Left colon (tissue), 2 donors: ENCODE measurements at regions not wholly inside any gene's neighbourhood (a gene's known extent, or its start where the extent isn't known, plus 50 kb on each side); places are given as distances from the start of the nearest gene placed in this dataset.

ENCODE experiments used
- ATAC-seq: fragments of 200-7000 bp; cut with Tn5 transposase; one replicate; pipeline ENCODE4 v1.9.1; 2020; ENCODE audit warnings: mild to moderate bottlenecking, moderate library complexity
- DNase-seq, 2 donors: peaks; one replicate each; pipeline ENCODE4 v3.0.0-alpha.2; 2020
- intact Hi-C, 2 donors: fragments of 100-400 bp; cut with DNase I in 1 of 2; cut with micrococcal nuclease in 1 of 2; formaldehyde crosslinking; loops; one replicate each; pipeline versions ENCODE4 v1.11.2 to v1.14.0; 2022; cut with DNase I, micrococcal nuclease
- donor health status: DM: no; HTN: no; CAD: no.
- donor health status: DM: yes; HTN: yes; CAD: no.

- DNase-seq: no peak
- ATAC-seq: no peak
- intact Hi-C loops: no loop called here
These were observed 368.0 kb upstream of the RBFOX1 start for GRCh38 chr16:6964679-6965078.

GRCh38 chr16:6961704-6962103 lies 370.9 kb upstream of the RBFOX1 start:
- DNase-seq (no peak), ATAC-seq (no peak)
- intact Hi-C loops: no loop called here

GRCh38 chr16:6958184-6958583 lies 374.5 kb upstream of the RBFOX1 start:
- DNase-seq (no peak), ATAC-seq (no peak)
- intact Hi-C loops: no loop called here

DNA sequence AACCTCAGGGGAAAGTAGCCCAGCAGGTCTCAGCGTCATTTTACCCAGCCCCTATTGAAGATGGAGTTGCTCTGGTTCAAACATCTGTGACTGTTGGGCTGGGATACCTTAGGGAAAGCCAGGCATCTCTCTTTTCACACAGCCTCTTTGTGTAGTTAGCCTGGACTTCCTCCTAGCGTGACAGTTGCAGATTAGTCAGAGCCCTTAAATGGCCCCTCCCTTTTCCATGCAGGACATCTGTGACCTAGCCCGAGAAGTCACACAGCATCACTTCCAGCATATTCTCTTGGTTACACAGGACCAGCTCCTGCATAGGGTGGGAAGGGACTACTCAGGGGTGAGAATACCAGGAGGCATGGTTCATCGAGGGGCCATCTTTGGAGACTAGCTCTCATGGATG lies 375.0 kb upstream of the RBFOX1 start:
- ATAC-seq (no peak), DNase-seq (no peak)
- intact Hi-C loops: no loop called here

DNA sequence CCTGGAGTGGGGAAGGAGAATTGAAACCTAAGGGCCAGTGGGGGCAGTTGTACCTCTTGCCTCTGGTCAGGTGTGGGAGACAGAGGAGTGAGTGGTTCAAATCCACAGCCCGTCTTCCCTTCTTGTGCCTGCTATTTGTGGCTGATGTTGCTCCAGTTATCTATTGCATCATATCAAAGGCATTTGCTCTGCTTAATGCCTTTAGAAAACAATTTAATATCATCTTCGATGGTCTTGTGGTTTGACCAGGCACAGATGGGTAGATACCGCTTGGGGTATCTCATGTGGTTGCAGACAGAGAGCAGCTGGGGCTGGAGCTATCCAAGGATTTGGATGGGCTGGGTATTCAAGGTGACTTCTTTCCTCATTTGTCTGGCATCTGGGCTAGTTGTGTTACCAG lies 376.1 kb upstream of the RBFOX1 start:
- DNase-seq (no peak), ATAC-seq (no peak)
- intact Hi-C loops: no loop called here

GRCh38 chr16:6955303-6955702 lies 377.3 kb upstream of the RBFOX1 start:
- intact Hi-C loops: no loop called here
- ATAC-seq (no peak), DNase-seq (no peak)

DNA sequence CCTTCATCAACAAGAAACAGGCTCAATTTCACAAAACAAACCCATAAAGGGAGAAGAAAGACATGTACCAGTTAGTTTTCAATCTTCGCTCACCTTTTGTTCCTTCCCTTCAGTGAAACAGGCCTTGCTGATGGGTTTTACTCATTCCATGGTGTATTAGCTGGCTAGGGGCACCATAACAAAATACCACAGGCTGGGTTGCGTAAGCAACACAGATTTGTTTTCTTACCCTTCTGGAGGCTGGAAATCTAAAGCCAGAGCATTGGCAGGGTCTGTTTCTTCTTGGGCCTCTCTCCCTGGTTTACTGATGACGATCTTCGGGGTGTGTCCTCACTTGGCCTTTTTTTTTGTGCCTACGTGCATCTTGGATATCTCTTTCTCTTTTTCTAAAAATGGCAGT lies 383.4 kb upstream of the RBFOX1 start:
- ATAC-seq (no peak), DNase-seq (no peak)
- intact Hi-C loops: no loop called here

- ATAC-seq (no peak), DNase-seq (no peak)
- intact Hi-C loops: no loop called here
These were observed 385.4 kb upstream of the RBFOX1 start for GRCh38 chr16:6947291-6947690.

DNA sequence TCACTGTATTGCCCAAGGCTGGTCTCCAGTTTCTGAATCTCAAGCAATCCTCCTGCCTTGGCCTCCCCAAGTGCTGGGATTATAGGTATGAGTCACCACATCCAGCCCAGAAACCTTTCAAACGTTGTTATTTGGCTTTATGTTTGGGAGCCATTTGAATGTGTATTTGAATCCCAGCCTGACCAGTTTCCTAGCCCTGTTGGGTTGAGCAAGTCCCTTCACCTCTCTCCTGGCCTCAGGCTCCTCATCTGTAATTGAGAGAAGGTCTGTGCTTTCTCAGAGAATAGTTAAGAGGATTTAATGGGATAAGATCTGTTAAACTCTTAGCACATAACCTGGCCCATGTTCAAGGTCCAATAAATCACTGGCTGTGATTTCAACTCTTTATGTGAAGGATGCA lies 385.8 kb upstream of the RBFOX1 start:
- ATAC-seq: no peak
- intact Hi-C loops: no loop called here
- no peak for DNase-seq

DNA sequence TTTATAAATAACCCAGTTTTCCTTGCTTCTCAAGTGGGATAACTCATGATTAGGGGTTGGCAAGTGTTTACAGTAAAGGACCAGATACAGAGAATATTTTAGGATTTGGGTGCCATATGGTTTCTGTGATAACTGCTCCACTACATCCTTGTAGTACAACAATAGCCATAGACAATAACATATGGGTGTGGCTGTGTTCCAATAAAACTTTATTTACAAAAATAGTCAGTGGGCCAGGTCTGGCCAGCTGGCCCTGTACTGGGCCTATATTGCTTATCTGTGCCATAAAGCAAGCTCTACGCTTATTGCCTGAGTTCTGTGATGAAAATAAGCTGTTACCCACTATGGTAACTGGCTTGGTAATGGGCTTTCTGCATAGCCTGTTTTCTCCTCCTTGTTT lies 386.5 kb upstream of the RBFOX1 start:
- DNase-seq (no peak), ATAC-seq (no peak)
- intact Hi-C loops: no loop called here

DNA sequence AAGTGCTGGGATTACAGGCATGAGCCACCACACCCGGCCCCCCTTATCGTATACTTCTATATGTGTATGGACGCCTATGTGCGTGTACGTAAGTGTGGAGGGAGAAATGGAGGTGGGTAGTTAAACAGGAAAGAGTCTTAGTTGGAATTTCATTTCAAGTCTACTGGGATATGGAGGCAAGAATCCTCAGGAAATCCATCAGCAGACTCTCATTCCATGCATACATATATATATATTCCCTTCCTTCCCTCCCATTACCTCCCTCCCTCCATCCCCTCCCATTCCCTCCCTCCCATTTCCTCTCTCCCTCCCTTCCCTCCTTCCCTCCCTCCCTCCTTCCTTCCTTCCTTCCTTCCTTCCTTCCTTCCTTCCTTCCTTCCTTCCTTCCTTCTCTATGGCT lies 391.7 kb upstream of the RBFOX1 start:
- intact Hi-C loops: no loop called here
- no peak for ATAC-seq

DNA sequence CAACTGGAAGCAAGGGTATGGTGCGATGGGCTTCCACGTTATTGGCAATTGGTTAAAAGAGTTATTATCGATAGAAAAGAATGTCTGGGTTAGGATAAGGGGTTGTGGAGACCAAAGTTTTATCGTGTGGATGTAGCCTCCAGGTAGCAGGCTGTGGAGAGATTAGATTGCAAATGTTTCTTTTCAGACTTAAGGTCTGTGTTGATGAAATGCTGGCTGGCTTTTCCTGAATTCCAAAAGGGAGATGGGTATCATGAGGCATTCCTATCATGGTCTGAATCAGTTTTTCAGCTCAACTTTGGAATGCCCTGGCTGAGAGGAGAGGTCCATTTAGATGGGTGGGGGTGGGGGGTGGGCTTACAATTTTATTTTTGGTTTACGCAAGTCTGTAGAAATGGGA lies 395.0 kb upstream of the RBFOX1 start:
- DNase-seq (no peak), ATAC-seq (no peak)
- intact Hi-C loops: no loop called here

More for the DNA sequence above, 391.7 kb upstream of the RBFOX1 start:
- no peak for DNase-seq

GRCh38 chr16:6932871-6933385 lies 399.7 kb upstream of the RBFOX1 start:
- intact Hi-C loops: no loop called here
- ATAC-seq (no peak), DNase-seq (no peak)

DNA sequence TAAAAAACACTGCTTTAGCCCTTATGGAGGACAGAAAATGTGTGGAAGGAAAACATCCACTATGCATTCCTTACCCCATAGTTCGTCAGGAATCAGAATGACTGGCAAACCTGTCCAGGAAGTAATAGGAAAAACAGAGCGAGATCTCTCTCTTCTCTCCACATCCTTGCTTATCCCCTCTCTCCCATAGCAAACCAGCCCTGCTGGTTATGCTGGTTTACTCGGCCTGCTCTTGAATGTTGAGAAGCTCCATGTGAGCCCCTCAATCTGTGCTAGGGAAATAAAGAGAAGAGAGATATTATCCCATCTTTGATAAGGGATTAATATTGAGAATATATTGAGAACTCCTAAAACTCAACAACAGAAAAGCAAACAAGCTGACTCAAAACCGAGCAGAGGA lies 402.8 kb upstream of the RBFOX1 start:
- DNase-seq (no peak), ATAC-seq (no peak)
- intact Hi-C loops: no loop called here

DNA sequence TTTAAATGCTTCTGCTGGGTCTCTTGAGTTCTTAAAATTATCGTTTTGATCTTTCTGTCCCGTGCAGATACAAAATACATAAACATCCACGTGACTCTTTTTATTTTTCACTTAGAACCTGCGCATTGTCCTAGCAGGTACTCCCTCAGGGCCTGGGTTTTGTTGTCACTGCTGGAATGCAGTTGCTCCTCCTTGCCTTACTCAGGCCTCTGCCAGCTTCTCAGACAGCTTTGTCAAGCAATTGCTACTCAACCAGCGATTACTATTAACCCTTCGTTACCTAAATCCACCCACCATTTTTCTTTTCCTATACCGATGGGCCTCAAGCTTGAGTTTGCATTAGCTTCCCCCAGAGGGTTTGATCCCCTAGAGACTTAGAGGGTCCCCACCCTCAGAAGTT lies 405.9 kb upstream of the RBFOX1 start:
- intact Hi-C loops: no loop called here
- DNase-seq (no peak), ATAC-seq (no peak)

DNA sequence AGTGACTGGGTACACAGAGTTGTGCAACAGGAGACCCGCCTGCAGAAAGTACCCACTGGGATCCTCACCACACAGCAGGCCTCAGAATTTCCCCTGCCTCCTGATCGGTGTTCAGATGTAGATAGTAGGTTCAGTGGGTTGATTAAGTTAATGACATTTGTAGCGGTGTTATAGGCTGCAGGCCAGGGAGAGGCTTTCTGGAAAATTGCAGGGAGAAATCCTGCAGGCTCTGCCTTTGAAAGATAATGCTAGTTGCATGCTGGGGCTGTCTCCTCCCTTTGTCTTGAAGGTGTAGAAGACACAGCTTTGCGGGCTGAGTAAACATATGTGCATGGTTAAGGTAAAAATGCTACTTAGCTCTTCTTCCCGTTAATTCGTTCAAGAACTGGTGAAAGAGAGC lies 406.3 kb upstream of the RBFOX1 start:
- no peak for DNase-seq

GRCh38 chr16:6918646-6919045 lies 414.0 kb upstream of the RBFOX1 start:
- intact Hi-C loops: no loop called here
- no peak for ATAC-seq
- no peak for DNase-seq

More for the DNA sequence above, 406.3 kb upstream of the RBFOX1 start:
- intact Hi-C loops: no loop called here
- ATAC-seq: no peak

DNA sequence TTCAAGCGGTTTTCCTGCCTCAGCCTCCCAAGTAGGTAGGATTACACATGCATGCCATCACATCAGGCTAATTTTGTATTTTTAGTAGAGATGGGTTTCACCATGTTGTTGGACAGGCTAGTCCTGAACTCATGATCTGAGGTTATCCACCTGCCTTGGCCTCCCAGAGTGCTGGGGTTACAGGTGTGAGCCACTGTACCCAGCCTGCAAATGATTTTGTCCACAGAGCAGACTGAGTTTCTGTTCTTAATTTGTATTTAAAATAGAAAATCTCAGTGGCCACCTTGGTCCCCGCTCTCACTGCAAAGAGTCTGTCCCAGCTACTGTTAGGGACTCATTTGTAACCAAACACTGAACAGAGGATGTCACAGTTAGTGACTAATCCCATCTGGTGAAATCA lies 415.7 kb upstream of the RBFOX1 start:
- no peak for ATAC-seq
- intact Hi-C loops: no loop called here
- no peak for DNase-seq

GRCh38 chr16:6913566-6913965 lies 419.1 kb upstream of the RBFOX1 start:
- ATAC-seq (no peak), DNase-seq (no peak)
- intact Hi-C loops: no loop called here

- intact Hi-C loops: no loop called here
- DNase-seq: no peak
- ATAC-seq: no peak
These were observed 422.3 kb upstream of the RBFOX1 start for GRCh38 chr16:6910301-6910700.

DNA sequence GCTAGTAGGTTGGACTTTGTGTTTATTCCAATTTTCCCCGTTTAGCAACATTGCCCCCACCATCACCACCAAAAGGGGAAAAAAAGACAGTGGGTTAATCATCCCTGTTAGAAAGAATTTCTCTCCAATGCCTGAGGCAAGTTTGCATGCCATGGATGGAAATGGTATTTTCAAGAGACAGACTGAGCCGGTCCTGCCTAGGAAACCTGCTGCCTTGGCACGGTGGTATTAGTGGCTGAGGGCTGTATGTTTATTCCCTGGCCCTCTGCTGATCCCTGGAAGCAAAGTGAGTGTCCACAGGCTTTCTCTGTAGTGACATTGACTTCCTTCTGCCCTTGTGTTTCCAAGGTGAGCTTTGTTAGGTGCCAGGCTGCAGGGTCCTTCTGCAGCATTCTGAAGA lies 427.0 kb upstream of the RBFOX1 start:
- no peak for ATAC-seq
- intact Hi-C loops: no loop called here

GRCh38 chr16:6903671-6904070 lies 429.0 kb upstream of the RBFOX1 start:
- intact Hi-C loops: no loop called here

More for the DNA sequence above, 427.0 kb upstream of the RBFOX1 start:
- DNase-seq: no peak

More at GRCh38 chr16:6903671-6904070, 429.0 kb upstream of the RBFOX1 start:
- ATAC-seq (no peak), DNase-seq (no peak)
